ENCODE measurements at regions not wholly inside any gene's neighbourhood (a gene's known extent, or its start where the extent isn't known, plus 50 kb on each side); places are given as distances from the start of the nearest gene placed in this dataset.

GRCh38 chr17:73973586-73974409 is 229.7 kb upstream of the RPL38 start:
- no peak overlapping the region for H3K4me3 ChIP-seq (ENCODE audit: low read depth, low read length)

DNA sequence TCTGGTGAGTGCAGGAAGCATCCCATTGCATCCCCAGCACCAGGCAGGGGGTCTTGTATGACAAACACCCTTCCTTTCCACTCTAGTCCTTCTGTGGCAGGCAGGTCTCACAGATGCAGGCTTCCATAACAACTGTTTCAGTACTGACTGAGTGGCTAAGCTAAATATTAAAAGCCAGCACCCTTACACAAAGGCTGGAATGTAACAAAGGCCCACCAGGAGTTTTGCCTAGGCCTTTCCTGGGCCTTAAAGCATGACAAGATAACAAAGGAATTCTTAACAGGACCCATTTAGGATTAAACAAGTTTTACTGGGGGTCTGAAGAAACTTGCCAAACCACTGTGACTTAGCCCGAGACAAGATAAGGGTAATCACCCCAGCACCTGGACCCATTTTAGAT is 228.9 kb upstream of the RPL38 start:
- H3K4me3 ChIP-seq (ENCODE audit: low read depth, low read length): no peak overlapping the region

GRCh38 chr17:73976147-73976546 is 227.3 kb upstream of the RPL38 start:
- H3K4me3 ChIP-seq (ENCODE audit: low read depth, low read length): no peak overlapping the region

DNA sequence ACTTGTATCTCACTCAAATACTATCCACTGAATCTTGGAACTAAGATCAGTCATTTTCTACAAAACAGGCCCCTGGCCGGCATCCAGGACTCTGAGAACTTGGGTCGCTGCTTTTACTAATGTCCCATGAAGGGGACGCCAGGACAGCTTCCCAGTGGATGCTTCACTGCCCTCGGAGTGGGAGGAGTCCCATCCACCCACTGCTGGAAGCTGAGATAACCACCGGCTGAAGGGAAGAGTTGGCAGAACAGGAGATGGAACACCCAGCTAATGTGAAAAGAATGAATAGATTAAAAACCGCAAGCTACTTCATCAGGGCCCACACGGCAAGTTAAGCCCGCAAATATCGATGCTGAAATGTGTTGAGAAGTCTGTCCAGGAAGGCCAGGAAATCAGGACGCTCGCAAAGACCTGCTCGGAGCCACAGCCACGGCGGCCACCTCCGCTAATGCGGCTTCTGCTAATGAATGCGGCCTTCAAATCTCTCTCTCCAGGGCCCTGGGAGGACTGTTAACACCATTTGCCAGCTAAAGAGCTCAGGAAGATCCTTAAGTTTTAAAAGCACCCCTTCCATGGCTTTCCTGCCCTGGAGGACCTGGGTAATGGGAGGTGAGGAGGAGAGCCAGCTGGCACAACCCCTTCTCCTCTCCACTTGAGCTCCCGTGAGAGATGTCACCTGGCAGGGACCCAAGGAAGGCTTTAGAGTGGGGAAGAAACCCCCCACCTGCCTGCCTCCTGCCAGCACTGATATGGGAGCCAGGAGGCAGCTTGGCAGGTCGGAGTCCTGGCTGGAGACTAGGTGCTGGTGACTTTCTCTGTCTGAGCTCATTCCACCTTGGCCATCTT is 226.6 kb upstream of the RPL38 start:
- H3K4me3 ChIP-seq (ENCODE audit: low read depth, low read length): no peak overlapping the region

DNA sequence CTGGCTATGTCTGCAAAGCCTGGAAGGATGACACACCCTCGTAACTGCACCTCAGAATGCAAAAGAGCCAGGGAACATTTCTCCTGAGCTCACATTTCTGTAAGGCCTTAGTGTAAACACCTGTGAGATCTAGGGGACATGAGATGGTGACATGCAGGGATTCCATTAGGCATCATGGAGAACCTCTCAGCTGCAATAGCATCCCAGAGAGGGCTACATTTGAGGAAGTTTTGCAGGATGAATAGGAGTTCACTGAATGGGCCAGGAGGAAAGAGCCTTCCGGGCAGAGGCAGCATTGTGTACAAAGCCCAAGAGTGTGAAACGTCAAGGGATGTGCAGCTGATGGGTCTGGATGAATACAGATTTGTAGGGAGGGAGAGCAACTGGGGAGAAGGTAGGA is 223.0 kb upstream of the RPL38 start:
- H3K4me3 ChIP-seq (ENCODE audit: low read depth, low read length): no peak overlapping the region

- no peak overlapping the region for H3K4me3 ChIP-seq (ENCODE audit: low read depth, low read length)
These were observed 220.6 kb upstream of the RPL38 start for GRCh38 chr17:73982871-73983270.

DNA sequence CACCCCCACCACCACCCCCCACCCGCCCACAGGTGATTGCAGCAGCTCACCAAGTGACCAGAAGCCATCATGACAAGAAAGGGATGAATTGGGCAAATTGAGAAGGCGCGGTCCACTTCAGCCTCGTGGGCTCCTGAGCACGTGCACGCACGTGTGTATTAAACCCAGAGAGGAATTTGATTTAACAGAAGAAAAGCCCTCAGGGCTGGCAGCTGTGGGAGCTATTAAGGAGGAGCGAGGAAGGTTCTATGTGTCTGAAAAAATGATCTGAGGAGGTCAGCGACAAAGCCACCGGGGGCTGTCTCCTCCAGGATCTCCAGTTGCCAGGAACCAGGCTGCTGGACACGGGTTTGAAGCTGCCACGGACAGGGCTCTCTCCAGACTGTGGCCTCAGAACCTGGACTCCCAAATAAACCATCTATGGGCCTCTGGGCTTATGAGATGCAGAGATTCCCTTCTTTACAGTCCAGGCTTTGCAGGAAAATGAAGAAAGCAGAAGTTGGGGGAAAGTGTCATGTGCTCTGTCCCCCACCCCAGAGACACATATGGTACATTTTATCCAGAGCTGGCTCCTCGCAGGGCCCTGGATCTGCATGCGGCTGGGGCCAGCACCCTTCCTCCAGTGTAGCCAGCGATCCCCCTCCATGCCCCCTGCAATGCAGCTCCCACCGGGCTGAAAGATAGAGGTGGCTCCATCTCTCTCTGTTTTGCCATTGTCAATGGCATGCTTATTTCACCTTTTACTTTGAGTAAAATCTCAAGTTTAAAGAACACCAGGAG is 219.7 kb upstream of the RPL38 start:
- no peak overlapping the region for H3K4me3 ChIP-seq (ENCODE audit: low read depth, low read length)

DNA sequence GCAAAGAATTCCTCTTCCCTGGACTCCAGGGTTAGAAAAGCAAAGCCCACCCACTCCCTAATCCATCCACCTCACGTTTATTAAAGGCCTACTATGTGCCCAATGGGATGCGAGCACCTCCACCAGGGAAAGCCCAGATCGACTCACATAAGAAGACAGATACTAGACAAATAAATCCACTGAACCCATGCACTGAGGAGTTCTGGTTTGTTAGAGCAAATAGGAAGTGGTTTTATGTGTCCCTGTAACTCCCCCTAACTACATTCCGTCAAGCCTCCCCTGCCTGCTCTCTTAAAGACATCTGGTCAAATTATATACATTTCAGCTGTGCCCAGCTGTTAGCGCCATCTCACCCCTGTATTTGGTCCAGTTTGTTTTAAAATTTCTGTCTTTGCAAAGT is 218.5 kb upstream of the RPL38 start:
- no peak overlapping the region for H3K4me3 ChIP-seq (ENCODE audit: low read depth, low read length)

- no peak overlapping the region for H3K4me3 ChIP-seq (ENCODE audit: low read depth, low read length)
These were observed 217.9 kb upstream of the RPL38 start for GRCh38 chr17:73985466-73986015.

GRCh38 chr17:73986641-73987177 is 216.8 kb upstream of the RPL38 start:
- H3K4me3 ChIP-seq (ENCODE audit: low read depth, low read length): no peak overlapping the region

DNA sequence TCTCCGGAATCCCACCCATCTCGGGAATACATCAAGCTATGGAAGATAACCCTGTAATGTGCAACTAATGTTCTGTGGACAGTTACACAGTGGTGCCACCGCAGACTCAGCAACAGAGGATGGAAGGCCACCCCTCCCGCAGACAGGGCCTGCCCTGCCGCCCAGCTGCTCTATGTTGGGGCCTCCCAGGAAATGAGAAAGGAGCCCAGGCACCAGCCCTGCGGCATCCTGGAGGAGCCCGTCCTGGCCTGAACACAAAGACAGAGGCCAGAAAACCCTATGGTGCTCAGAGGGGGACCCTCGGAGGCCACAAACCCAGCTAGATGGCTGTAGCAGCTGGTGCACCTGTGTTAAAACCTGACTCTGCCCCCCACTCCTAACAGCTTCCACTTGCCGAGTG is 216.1 kb upstream of the RPL38 start:
- H3K4me3 ChIP-seq (ENCODE audit: low read depth, low read length): no peak overlapping the region

DNA sequence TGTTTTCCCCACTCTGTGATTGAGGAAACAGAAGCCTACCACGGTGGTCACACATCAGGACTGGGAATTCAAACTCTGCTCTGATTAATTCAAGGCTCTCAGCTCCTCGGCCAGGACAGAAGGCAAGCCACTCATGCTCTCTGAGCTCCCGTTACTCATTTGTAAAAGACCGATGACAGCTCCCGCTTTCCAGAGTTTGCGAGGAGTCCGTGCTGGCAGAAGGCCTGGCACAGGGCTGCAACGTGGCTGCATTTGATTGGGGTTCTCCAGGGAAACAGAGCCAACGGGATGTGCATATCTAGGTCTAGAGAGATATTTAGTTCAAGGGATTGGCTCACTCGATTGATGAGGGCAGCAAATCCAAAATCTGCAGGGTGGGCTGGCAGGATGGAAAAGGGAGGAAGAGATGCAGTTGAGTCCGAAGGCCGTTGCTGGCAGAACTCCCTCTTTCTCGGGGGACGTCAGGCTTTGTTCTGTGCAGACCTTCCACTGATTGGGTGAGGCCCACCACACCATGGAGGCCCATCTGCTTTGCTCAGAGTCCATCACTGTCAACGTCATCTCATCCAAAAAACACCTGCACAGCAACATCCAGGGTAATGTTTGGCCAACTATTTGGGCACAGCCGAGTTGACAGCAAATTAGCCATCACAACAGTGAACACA is 215.5 kb upstream of the RPL38 start:
- H3K4me3 ChIP-seq (ENCODE audit: low read depth, low read length): no peak overlapping the region

DNA sequence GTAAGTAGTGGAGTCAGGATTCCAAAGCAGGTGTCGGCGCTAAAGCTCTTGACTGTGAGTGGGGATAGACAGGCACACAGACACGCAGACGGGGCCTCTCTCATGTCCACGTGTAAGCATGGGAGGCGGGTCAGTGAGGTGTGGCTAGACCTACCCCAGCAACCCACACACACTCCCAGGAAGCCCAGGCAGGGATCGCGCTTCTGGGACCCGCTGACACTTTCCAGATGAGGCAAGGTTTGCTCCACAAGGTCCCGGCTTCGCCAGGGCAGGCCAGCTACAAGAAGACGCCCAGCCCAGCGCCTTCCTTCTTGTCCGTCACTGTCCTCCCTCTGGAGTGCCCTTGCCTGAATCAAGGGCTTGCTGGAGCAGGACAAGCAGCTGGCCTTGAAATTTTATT is 213.8 kb upstream of the RPL38 start:
- no peak overlapping the region for H3K4me3 ChIP-seq (ENCODE audit: low read depth, low read length)

GRCh38 chr17:73990290-73990689 is 213.2 kb upstream of the RPL38 start:
- H3K4me3 ChIP-seq (ENCODE audit: low read depth, low read length): no peak overlapping the region

- no peak overlapping the region for H3K4me3 ChIP-seq (ENCODE audit: low read depth, low read length)
These were observed 212.2 kb upstream of the RPL38 start for GRCh38 chr17:73991260-73991659.

GRCh38 chr17:73994946-73995345 is 208.5 kb upstream of the RPL38 start:
- no peak overlapping the region for H3K4me3 ChIP-seq (ENCODE audit: low read depth, low read length)

DNA sequence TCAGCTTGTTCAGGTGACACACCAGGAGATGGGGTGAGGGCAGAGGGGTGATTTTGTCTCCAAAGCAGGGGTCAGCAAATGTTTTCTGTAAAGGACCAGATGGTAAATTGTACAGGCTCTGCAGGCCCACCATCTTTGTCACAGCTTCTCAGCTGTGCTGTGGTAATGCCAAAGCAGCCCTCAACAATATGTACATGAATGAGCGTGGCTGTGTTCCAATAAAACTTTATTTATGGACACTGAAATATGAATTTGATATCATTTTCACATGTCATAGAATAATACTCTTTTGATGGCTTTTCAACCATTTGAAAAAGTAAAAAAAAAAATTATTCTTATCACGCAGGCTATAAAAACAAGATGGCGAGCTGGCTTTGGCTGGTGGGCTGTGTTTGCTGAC is 206.4 kb upstream of the RPL38 start:
- no peak overlapping the region for H3K4me3 ChIP-seq (ENCODE audit: low read depth, low read length)

DNA sequence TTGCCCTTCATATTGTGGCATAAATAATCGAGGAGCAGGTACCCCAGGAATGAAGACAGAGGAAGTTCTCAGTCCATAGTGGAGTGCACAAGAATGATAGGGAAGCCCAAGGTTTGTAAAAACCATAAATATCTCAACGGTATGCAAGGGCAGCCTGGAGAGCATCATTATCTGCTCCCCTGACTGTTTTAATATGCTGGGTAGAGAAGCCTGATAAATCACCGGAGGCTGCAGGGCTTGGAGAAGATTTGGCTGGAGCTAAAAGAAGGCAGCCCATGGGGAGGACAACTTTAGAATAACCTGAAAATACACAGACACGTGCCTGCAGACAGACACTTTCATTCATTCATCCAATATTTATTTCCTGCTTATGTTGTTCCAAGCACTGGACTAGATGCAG is 205.2 kb upstream of the RPL38 start:
- H3K4me3 ChIP-seq (ENCODE audit: low read depth, low read length): no peak overlapping the region

DNA sequence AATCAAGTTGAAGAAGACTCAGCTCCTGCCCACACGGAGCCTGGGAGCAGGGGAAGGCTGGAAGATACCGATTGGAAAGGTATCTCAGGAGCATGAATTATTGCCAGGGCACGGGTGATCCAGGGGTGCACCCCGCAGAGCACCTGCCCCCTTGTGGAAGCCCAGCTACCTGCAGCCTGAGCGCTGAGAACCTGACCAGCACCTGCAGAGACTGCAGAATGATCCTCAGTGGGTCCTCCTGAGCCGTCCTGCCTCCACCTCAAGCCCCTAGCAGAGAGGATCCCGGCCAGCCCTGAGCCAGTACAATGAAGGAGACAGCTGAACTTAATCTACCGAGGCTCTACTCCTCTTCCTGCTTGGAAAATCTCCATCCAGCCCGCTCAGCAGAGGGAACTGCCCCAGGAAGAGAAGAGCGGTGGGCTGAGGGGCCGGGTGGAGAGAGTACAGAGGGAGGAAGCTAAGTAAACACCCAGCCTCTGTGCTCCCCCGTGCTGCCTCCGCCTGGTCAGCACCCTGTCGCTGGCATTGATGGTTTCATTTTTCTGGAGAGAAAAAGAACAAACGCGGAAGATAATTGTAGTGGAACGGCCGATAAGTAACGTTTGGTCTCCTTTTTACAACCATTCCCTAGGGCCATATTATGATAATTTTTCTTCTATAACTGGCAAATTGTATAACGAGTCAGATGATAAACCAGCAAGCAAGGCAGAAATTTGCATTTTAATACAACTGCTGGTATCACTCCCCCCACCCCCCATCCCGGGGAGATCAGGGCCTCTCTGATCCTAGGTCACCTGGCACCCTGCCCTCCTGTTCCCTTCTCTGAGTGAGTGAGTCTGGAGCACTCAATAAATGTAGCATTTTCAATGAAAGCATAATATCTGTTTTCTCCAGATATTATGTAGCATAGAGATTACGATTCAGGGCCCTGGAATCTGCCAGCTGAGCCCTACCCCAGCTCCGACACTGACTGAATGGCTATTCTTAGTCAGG is 204.5 kb upstream of the RPL38 start:
- H3K4me3 ChIP-seq (ENCODE audit: low read depth, low read length): no peak overlapping the region
